ENCODE measurements at regions not wholly inside any gene's neighbourhood (a gene's known extent, or its start where the extent isn't known, plus 50 kb on each side); places are given as distances from the start of the nearest gene placed in this dataset.
"Not testable (repeated sequence)": the region's sequence is repeated elsewhere in the genome, so short reads cannot be mapped to it uniquely, and the experiment has no call there.

DNA sequence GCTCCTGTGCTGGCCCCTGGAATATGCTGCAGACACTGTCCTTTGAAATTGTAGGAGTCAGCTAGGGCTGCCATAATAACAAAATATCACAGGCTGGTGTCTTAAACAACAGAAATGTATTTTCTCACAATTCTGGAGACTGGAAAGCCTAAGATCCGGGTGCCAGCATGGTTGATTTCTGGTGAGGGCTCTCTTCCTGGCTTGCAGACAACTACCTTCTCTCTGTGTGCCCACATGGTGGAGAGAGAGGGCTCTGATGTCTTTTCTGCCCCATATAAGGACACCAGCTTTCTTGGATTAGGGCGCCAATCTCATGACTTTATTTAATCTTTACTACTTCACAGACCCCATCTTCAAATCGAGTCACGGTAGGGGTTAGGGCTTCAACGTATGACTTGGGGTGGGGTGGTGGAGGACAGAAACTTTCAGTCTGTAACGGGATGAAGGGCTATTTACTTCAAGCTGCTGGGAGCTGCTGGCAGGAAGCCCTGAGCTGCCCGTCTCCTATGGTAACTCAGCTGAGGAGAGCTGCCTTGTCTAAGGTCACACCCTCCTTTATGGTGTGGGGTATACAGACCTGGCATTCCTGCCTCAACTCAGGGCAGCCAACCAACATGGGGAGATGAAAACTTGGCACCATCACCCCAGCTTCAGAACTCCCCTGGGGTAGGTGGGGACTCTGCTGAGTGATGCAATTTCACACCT is 142.9 kb upstream of the ZBED5 start:
- DNase-seq, result no peak

DNA sequence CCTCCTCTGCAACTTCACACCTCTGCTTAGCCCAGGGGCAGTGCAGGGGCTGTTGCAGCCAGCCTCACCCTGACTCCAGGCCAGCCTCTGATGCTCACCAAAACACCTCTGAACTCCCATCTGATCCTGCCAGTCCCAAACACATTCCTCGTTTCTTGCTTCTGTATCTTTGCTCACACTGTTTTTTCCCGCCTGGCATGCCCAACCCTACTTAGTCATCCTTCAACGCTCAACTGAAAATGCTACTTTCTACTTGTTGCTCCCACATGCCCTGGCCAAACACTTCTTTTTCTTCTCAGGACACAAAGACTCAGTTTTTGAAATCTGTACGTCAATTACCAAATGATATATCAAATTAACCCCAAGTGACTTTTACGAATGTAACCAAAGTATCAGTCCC is 140.8 kb upstream of the ZBED5 start:
- DNase-seq, result no peak

DNA sequence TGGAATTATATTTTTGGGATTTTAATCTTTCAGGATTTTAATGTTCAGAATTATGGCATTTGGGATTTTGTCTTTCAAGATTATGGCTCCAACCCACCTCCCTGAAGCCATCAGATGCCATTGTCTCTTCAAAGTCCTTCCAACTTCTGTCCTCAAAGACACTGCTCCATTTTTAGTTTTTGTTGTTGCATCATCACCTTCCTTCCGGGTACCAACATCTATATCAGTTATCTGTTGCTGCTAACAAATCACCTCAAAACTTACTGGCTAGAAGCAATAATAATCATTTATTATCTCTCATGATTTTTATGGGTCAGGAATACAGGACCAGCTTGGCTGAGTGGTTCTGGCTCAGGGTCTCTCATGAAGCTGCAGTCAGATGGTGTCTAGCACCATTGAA is 138.8 kb upstream of the ZBED5 start:
- no peak for DNase-seq

DNA sequence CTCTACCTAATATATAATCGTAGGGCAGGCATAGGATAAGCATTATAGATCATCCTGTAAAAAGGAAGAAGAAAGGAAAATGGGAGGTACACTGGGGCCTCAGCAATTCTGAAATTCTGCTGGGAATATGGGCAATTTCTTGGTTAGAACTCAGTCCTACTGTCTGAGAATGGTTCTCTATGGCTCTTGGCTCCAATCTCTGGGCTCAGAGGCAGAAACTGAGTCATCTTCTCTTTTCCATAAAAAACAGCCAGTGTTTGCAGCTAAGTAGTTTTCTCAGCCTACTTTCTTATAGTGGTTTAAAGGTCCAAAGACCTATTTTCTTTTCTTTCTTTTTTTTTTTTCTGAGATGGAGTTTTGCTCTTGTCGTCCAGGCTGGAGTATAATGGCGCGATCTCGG is 135.8 kb upstream of the ZBED5 start:
- DNase-seq, result no peak

DNA sequence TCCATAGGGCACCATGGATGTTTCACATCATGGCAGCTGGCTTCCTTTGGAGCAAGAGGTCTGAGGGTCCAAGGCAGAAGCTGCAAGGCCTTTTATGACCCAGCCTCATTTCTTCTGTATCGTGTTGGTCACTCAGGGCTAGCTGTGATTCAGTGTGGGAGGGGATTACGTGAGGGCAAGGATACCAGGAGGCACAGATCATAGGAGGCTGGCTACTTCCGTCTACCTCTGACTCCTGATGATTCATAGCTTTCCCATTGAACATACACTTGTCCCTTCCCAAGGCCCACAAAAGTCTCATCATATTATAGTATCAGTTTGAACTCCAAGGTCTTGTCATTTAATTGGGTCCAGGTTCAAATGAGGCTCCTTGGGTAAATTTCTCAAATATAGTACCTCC is 135.3 kb upstream of the ZBED5 start:
- no peak for DNase-seq

DNA sequence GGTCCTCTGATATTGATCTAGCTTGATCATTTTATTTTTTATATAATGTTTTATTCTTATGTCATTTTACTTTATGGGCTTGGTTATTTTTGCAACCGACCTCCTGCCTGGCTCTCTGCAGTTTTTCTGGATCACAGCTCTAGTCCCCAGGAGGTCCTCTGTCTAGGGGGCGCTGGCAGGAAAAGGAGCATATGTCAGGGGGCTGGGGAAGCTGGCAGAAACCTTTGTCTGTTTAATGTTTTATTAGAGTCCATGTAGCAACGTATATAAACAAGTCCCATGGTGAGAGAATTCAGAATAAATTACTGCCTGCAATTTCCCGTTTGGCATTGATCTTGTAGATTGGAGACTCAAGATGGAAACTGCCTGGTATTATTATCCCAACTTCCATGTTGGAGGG is 133.5 kb upstream of the ZBED5 start:
- no peak for DNase-seq

DNA sequence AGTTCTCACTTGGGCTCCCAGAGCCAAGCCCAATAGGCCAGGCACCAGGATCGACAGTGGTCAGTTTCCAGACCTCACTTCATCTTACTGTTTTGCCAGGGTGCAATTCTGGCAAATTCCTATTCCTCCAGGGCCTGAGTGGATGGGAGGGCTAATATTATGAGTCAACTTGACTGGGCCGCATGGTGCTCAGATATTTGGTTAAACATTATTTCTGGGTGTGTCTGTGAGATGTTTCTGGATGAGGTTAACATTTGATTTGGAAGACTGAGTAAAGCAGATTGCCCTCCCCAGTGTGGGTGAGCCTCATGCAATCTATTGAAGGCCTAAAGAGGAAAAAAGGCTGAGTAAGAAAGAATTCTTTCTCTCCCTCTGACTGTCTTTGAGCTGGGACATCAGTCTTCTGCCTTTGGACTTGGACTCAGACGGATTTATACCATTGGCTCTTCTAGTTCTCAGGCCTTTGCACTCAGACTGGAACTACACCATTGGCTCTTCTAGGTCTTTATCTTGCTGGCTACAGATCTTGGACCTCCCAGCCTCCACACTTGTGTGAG is 132.9 kb upstream of the ZBED5 start:
- DNase-seq, result no peak

DNA sequence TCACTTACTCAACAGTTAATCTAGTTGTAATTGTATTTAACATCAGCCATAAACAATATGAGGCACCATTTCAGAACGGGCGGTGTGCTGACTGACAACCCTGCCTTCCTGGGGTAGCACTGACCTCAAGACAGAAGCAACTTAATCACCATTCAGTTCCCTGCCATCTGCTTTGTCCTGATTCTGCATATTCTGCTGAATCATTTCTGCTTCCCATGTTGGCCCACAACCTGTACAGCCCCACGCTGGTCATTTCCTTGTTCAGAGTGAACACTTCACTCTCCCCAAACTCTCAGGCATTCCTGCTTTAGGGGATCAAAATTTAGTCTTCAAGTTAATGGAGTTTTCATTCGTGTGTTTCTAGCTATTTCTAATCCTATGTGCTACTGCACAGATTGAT is 132.3 kb upstream of the ZBED5 start:
- no peak for DNase-seq

DNA sequence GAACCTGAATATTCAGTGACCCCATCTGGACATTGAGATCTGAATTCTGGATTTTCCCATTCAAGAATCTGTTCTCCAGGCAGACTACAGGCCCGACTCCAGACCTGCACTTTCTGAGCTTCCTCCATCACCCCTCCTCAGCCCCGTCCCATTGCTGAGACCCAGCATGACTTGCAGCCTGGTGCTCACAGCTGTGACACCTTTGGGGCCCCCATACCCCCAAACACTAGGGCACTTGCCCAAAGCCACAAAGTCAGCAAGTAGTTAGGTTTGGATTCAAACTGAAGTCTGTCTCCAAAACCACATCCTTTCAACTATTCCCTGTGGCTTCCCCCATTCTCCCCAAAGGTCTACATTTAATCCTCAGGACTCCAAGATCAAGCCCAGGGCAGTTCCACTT is 128.2 kb upstream of the ZBED5 start:
- no peak for DNase-seq

DNA sequence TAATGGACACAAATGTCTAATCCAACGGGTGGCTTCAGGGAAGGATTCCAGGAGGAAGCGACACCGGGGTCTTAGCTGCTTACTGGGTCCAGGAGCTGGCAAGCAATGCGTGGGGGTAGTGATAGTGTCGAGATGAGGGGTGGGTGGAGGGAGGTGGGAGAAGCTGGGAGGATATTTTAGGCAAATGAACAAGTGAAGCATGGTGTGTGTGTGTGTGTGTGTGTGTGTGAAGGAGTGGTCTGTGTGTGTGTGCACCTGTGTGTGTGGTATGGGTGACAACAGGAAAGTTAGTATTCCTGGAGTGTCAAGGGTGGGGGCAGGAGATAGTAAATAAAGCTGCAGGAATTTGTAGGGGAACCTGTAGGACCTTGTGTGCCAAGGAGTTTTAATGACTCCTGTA is 126.9 kb upstream of the ZBED5 start:
- DNase-seq, result no peak

DNA sequence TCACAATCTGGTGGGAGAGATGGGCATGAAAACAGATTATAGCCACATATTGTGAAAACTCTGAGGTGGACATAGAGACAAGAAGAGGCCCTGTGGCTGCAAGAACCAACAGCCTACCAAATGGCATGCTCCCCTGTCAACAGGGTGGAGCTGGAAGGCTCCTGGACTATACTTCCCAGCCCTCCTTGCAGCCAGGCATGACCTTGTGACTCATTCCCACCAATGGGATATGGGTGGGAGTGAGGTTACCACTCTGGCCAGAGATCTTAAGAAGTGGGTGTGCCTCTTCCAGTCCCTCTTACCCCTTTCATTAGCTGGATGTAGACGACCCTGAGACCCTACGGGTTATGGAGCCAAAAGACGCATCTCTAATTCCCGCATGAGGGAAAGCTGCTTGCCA is 126.4 kb upstream of the ZBED5 start:
- DNase-seq, result no peak

DNA sequence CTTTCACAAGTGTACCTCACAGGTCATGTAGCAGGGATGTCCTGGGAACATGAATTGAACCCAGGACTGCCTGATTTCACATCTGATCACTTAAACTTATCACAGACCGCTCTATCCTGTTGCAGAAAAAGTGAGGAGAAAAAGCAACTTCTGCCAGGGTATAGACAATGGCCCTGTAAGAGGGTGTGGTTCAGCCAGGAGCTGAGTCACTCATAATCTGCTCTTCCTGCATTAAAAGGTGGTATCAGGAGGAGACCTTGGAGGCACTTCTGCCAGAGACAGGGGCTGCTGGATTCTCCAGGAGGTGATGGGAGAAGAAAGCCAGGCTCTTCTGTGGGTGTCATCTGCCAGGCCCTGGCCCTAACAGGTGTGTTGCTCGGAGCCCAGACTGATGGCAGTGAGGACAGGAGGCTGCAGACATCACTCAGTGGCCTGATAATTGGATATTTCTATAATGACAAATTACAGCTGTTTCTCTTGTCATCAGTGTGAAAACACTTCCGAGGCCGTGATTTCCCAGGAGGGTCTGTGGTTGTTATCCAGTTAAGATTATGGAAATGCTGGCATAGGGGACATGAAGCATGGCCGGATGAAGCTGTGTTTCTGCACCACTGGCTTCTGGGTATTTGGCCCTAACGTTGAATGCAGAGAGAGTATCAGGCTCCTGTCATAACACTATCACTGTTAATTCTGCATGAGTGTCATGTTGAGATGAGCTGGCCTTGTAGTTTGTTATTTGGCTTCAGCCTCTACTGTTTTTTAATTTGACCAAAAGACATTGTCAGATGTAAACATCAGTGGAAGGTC is 125.1 kb upstream of the ZBED5 start:
- DNase-seq, result no peak

DNA sequence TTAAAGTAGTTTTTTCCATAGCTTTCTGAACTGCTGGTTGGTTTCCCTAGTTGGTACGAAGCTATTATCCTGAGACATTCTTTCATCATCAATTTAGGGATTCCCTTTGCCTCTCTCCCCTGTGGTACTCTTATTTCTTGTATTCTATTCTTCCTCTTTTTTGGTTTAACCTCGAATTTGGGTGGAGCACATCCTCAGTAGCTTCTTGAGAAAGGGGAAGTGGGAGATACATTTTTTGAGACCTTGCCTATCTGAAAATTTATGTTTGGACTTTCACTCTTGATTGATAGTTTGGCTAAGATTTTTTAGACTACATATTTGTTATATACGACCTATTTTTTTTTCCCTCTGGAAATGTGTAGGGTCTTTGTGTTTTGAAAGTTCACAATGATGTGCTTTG is 121.7 kb upstream of the ZBED5 start:
- DNase-seq, result no peak

DNA sequence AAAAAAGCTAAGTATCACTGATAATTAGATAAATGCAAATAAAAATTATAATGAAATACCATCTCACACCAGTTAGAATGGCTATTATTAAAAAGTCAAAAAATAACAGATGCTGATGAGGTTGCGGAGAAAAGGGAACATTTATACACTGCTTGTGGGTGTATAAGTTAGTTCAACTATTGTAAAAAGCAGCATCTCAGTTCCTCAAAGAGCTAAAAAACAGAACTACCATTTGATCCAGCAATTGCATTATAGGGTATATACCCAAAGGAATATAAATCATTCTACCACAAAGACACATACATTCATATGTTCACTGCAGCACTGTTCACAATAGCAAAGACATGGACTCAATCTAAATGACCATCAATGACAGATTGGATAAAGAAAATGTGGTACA is 120.3 kb upstream of the ZBED5 start:
- DNase-seq, result no peak

DNA sequence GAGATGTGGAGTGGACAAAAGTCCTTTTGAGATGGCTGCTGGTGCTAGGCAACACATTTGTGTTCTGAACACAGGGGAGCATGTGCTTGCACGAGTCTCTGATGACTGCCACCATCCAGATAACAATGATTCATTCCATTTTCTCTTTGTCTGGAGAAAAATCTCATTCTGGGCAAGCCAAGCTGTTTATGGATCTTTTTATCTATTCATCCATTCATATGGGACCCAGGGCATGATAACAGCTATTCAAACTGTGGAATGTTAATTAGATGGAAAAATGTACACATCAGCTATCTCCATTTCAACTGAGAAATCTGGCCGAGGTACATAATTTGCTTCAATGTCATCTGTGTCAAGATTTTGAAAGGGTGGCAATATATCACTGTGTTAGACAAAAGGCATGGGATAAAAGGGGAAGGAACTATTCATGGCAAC is 117.5 kb upstream of the ZBED5 start:
- DNase-seq, result no peak

DNA sequence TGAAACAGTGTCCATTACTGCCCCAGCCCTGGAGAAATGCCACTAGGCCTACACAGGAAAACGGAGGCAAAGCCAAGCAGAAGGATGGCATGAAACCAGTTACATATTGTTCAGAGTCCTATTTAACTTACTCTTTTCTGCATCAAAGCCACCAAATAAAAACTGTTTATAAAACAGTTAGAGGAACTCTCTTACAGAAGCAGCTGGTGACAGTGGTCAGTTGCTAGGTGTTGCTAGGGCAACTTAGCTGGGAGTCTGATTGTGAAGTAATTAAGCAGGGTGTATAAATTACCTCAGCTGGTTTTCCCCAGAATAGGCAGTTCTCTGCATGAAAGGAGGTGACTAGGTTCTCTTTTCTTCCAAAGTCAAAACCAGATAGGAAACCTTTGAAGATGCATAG is 115.6 kb upstream of the ZBED5 start:
- no peak for DNase-seq

DNA sequence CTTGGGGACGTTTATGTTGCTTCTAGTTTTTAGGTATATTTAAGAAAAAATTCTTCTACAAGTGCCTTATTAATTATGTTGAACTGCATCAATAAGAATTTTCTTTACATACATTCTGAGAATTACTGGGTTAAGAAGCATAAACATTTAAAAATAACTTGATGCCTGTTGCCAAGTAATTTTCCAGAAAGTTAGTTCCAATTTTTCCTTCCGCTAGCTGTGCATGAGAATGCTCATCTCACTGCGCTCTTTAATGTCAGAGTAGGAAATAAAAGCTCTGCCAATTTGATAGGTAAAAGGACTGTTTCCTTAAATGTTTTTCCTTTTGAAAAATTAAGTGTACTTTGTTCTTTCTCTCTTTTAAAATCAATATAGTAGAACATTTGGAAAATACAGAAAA is 113.1 kb upstream of the ZBED5 start:
- DNase-seq, result no peak

DNA sequence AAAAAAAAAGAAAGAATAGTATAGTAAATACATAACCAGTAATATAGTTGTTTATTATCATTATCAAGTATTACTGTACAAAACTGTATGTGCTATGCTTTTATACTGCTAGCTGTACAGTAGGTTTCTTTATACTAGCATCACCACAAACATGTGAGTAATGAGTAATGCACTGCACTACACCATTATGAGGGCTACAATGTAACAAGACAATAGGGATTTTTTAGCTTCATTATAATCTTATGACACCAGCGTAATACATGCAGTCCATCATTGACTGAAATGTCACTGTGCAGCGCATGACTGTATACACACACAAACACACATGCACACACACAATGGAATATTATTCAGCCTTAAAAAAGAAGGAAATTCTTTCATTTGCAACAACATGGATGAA is 111.5 kb upstream of the ZBED5 start:
- no peak for DNase-seq

DNA sequence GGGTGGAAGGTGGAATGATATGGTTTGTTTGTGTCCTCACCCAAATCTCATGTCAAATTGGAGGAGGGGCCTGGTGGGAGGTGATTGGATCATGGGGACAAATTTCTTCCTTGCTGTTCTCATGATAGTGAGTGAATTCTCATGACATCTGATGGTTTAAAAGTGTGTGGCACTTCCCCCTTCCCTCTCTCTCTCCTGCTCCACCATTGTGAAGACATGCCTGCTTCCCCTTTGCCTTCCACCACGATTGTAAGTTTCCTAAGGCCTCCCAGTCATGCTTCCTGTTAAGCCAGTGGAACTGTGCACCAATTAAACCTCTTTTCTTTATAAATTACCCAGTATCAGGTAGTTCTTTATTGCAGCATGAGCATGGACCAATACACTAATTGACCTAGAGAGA is 99.0 kb upstream of the ZBED5 start:
- DNase-seq, result not testable (repeated sequence)

DNA sequence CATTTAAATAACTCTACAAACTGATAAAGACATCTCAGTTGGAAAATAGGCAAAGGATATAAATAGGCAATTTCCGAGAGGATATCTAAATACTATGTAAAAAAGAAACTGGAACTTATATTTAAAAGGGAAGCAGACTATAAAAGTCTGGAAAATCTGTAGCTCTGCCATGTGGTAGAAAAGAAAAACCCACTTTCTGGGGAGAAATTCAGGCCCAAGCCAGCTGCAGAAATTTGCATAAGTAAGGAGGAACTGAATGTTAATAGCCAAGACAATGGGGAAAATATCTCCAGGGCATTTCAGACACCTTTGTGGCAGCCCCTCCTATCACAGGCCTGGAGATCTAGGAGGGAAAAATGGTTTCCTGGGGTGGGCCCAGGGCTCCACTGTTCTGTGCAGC is 97.8 kb upstream of the ZBED5 start:
- DNase-seq, result no peak

DNA sequence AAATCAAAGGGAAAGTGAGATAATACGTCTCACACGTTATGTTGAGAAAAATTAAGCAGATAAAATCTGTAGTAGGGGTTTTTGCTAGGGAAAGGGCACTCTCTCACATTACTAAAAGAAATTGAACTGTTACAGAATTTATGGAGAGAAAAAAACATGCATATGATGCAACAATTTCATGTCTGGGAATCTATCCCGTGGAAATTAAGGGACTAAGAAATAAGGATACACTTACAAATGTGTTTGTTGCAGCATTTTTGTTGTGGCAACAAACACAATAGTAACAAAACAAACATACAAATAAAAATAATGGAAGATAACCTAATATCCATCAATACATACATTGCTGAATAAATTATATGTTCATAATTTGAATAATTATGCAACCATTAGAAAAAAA is 96.3 kb upstream of the ZBED5 start:
- DNase-seq, result no peak

DNA sequence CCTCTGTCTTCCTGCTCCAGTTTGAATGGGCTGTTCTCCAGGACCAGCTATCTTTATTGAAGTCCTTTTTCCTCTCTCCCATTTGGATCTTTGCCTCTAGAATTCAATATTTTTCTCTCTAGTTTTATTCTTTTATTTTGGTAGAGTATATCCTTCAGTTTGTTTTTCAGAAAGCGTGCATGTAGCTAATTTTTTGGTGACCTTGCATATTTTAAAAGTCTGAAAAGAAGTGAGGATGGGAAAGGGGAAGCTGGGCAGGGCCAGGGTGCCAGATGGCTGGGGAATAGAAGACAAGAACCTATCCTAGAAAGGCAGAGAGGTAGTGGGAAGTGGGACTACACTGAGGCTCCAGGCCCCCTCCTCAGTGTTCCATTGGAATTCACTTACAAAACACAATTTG is 95.0 kb upstream of the ZBED5 start:
- no peak for DNase-seq

DNA sequence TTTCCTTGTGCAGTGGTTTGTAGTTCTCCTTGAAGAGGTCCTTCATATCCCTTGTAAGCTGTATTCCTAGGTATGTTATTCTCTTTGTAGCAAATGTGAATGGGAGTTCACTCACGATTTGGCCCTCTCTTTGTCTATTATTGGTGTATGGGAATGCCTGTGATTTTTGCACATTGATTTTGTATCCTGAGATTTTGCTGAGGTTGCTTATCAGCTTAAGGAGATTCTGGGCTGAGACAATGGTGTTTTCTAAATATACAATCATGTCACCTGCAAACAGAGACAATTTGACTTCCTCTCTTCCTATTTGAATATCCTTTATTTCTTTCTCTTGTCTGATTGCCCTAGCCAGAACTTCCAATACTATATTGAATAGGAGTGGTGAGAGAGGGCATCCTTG is 90.1 kb upstream of the ZBED5 start:
- not testable (repeated sequence) for DNase-seq

DNA sequence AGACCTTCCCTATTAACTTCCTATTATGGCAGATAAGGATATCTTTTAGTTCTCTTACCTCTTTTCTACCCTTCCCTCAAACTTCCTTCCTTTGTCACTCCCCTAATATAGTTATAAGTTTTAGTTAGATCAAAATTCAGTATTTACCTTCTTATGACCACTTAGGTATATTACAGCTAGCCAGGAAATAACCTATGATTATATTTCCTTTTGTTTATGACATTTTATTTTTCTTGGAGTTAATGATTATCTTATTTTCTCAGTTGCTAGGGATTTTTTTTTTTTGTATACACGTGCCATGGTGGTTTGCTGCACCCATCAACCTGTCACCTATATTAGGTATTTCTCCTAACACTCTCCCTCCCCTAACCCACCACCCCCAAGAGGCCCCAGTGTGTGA is 88.2 kb upstream of the ZBED5 start:
- no peak for DNase-seq

DNA sequence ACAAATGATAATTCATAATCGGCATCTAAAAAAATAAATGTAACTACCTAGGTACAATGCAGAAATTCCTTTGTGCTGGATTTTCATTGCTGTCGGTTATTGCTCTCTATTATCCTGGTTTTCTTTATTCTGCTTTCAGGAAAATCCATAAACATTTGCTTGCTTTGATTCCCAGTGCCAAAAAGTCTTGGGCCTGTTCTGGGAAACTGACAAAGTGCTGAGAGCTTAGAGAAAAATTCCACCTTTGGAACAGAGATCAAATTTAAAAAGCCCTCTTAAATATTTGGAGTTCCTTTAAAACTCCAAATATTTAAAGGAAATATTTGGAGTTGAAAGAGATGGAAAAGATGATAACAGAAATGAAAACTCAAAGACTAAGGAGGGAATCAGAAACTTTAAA is 87.3 kb upstream of the ZBED5 start:
- DNase-seq, result no peak
